GM21737 (cell line): ENCODE measurements at regions not wholly inside any gene's neighbourhood (a gene's known extent, or its start where the extent isn't known, plus 50 kb on each side); places are given as distances from the start of the nearest gene placed in this dataset.
"Not testable (repeated sequence)": the region's sequence is repeated elsewhere in the genome, so short reads cannot be mapped to it uniquely, and the experiment has no call there.

Experiments used
- ATAC-seq: cut with Tn5 transposase; IDR thresholded peaks from one replicate; pipeline ENCODE4 v1.9.1; 2021; ENCODE audit warnings: mild to moderate bottlenecking, moderate library complexity; ENCODE audit not compliant: unreplicated experiment

GRCh38 chr7:149930374-149931068 is 56.8 kb downstream of the ATP6V0E2 start:
- not testable (repeated sequence) for ATAC-seq

DNA sequence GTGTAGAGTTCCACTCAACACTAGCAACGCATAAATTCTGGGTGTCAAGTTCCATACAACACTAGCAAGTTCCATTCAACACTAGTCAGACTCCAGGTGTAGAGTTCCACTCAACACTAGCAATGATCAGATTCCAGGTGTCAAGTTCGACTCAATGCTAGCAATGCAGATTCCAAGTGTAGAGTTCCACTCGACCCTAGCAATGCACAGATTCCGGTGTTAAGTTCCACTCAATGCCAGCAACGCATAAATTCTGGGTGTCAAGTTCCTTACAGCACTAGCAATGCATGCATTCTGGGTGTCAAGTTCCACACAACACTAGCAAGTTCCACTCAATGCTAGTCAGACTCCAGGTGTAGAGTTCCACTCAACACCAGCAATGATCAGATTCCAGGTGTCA is 60.0 kb downstream of the ATP6V0E2 start:
- not testable (repeated sequence) for ATAC-seq

GRCh38 chr7:149947346-149947745 is 73.6 kb downstream of the ATP6V0E2 start:
- ATAC-seq = not testable (repeated sequence)

- not testable (repeated sequence) for ATAC-seq
Measured at GRCh38 chr7:149948444-149948843, 74.7 kb downstream of the ATP6V0E2 start.

- ATAC-seq = not testable (repeated sequence)
Measured at GRCh38 chr7:149949863-149950577, 76.3 kb downstream of the ATP6V0E2 start.

DNA sequence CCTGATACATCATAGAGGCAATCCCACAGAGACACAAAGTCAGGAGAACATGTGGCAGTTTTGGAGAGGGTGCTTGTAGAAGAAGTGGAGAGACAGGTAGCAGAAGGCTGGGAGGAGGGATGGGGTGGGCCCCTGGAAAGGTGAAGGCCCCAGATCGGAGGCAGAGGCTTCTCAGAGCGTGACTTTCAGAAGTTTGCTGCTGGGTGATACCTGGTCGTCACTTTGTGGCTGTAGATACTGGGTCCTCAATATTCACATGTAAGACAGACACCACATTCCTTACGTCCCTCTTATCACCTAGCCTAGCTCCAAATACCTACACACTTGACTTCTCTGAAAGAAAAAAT is 76.8 kb downstream of the ATP6V0E2 start:
- not testable (repeated sequence) for ATAC-seq

DNA sequence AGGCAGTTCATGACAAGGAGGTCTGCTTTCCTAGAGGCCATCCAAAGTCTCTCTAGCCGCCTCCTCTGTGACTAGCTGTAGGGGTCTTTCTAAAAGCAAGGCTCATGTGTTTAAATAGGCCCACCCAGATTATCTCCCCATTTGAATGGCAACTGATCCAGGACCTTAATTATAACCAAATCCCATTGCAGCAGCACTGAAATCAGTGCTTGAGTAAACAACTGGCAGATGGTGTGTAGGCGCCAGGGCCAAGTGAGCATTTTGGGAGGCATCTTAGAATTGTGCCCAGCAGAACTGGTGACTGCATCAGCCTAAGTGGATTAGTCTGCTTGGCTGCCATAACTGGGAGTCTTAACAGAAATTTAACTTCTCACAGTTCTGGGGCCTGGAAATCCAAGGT is 77.8 kb downstream of the ATP6V0E2 start:
- not testable (repeated sequence) for ATAC-seq

GRCh38 chr7:149958880-149959279 is 85.1 kb downstream of the ATP6V0E2 start:
- not testable (repeated sequence) for ATAC-seq

- not testable (repeated sequence) for ATAC-seq
Measured at GRCh38 chr7:149960863-149961262, 87.1 kb downstream of the ATP6V0E2 start.

DNA sequence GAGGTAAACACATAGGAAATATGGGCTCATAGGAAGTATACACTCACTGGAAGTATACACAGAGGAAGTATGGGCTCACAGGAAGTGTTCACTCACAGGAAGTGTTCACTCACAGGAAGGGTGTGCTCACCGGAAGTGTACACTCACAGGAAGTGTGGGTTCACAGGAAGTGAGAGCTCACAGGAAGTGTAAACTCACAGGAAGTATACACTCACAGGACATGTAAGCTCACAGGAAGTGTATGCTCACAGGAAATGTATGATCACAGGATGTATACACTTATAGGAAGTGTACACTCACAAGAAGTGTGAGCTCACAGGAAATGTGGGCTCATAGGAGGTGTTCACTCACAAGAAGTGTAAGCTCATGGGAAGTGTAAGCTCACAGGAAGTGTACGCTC is 88.1 kb downstream of the ATP6V0E2 start:
- not testable (repeated sequence) for ATAC-seq

GRCh38 chr7:149962685-149963319 is 89.0 kb downstream of the ATP6V0E2 start:
- ATAC-seq = not testable (repeated sequence)

DNA sequence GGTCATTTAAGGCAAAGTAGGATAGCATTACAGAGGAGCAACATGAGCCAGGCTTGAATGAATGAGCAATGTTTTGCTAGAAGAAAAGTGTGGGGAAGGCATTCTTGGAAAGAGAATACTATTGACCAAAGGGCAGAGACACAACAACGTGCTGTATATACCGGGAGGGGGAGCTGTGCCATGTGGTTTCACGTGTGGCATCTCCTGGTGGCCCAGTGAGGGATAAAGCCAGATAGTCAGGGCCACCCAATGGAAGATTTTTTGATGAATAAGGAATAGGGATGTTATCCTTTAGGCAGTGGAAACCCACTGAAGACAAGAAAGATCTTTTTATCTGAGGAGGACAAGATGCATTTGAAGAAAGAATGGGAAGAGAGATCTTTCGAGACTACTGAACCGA is 90.2 kb downstream of the ATP6V0E2 start:
- not testable (repeated sequence) for ATAC-seq

DNA sequence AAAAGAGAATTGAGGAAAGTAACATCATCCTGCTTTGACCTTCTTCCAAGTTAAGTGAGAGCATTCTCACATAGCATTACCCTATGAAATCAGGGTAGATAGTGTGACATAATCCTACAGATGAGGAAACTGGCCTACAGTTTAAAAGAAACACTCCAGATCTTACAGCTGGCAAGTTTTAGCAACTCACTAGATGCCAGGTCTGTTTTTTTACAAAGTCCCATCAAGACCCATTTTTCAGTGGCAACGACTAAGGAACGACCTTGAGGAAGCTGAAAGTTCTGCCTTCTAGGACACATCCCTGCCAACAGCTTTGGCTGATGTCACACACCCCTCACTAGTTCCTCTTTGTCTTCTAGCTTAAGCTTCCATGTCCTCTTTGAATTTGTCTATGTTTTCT is 92.7 kb downstream of the ATP6V0E2 start:
- ATAC-seq = not testable (repeated sequence)

DNA sequence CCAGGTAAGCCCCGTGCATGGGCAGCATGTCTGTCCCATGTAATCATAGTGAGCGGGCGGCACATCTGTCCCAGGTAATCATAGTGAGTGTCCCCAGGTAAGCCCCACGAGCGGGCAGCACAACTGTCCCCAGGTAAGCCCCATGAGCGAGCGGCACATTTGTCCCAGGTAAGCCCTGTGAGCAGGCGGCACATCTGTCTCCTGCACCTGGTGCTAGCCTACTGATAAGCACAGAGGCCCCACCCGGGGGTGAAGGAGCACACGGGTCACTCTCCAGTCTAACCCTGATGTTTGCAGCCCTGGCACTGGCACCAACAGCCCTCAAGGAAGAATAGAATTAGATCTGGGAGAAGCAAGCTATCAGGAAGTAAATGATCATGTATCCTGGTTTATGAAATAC is 99.2 kb downstream of the ATP6V0E2 start:
- ATAC-seq = not testable (repeated sequence)

GRCh38 chr7:149973681-149974080 is 99.9 kb downstream of the ATP6V0E2 start:
- ATAC-seq = not testable (repeated sequence)

DNA sequence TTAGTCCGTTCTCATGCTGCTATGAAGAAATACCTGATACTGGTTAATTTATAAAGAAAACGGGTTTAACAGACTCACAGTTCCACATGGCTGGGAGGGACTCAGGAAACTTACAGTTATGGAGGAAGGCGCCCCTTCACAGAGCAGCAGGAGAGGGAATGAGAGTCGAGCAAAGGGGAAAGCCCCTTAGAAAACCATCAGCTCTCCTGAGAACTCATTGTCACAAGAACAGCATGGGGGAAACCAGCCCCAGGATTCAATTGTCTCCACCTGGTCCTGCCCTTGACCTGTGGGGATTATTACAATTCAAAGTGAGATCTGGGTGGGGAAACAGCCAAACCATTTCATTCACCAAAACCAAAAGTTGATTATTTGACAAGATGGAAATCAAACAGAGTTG is 101.8 kb downstream of the ATP6V0E2 start:
- not testable (repeated sequence) for ATAC-seq

GRCh38 chr7:149978537-149978936 is 104.8 kb downstream of the ATP6V0E2 start:
- ATAC-seq = not testable (repeated sequence)

- ATAC-seq = not testable (repeated sequence)
Measured at GRCh38 chr7:149978944-149979343, 105.2 kb downstream of the ATP6V0E2 start.

GRCh38 chr7:149982537-149983112 is 108.9 kb downstream of the ATP6V0E2 start:
- not testable (repeated sequence) for ATAC-seq

DNA sequence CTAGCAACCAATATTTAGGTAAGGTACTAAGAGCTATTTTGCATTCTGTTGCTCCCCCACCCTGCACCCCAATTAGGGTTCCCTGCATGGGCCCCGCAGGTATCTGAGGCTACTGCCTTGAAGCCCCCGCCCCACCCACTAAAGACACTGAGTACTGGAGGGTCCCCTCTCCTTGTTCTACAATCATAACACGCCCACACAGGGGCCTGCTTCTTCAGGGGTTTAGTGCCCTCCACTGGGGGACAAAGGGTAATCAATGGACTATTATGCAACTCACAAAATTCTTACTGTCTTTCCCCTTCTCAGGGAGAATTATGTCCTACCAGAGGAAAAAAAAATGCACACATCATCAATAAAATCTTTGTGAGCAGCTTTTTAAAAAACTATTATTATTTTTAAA is 113.1 kb downstream of the ATP6V0E2 start:
- not testable (repeated sequence) for ATAC-seq

DNA sequence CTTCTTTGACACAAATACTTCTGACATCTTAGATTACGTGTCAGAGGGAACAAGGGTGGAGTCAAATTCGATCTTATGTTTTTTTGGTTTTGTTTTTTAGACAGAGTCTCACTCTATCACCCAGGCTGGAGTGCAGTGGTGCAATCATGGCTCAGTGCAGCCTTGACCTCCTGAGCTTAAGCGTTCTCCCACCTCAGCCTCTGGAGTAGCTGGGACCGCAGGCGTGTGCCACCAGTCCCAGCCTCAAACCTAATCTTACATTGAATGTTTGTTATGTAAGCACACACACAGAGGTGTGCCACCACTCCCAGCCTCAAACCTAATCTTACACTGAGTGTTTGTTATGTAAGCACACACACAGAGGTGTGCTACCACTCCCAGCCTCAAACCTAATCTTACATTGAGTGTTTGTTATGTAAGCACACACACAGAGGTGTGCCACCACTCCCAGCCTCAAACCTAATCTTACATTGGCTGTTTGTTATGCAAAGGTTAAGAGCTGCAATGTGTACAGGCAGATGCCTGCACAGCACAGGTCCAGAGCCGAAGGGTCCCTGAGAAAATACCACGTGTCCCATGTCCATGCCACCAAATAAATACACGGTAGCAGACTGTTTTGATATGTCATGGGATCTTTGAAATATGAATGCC is 118.0 kb downstream of the ATP6V0E2 start:
- ATAC-seq = not testable (repeated sequence)
